Neuronal stem cell (in vitro differentiated cells): ENCODE measurements at regions not wholly inside any gene's neighbourhood (a gene's known extent, or its start where the extent isn't known, plus 50 kb on each side); places are given as distances from the start of the nearest gene placed in this dataset.

Source experiments
- DNase-seq: peaks from one replicate; pipeline ENCODE4 v3.0.0-alpha.2; 2013; ENCODE audit warnings: low spot score
- H2AFZ ChIP-seq: one replicate; pipeline ENCODE4 v1.6.1; 2013; ENCODE audit warnings: mild to moderate bottlenecking, low read length, inconsistent platforms
- H2AK5ac ChIP-seq: 2 replicates; pipeline ENCODE4 v1.6.1; 2013; ENCODE audit warnings: low read depth, mild to moderate bottlenecking, inconsistent platforms, low read length, moderate library complexity, mixed read lengths
- H2BK120ac ChIP-seq: 2 replicates; pipeline ENCODE4 v1.6.1; 2013; ENCODE audit warnings: low read depth, mild to moderate bottlenecking, inconsistent platforms, low read length, moderate library complexity, mixed read lengths
- H2BK12ac ChIP-seq: one replicate; pipeline ENCODE4 v1.6.1; 2013; ENCODE audit warnings: low read length, inconsistent platforms
- H2BK15ac ChIP-seq: 2 replicates; pipeline ENCODE4 v1.6.1; 2013; ENCODE audit warnings: mild to moderate bottlenecking, low read length, inconsistent platforms, mixed read lengths
- H2BK5ac ChIP-seq: one replicate; pipeline ENCODE4 v1.6.1; 2013; ENCODE audit warnings: inconsistent platforms, mild to moderate bottlenecking, low read length, moderate library complexity
- H3K14ac ChIP-seq: one replicate; pipeline ENCODE4 v1.6.1; 2013; ENCODE audit warnings: low read length, inconsistent platforms
- H3K18ac ChIP-seq: 2 replicates; pipeline ENCODE4 v1.6.1; 2013; ENCODE audit warnings: low read length, inconsistent platforms
- H3K23ac ChIP-seq: 2 replicates; pipeline ENCODE4 v1.6.1; 2013; ENCODE audit warnings: low read depth, mild to moderate bottlenecking, mixed read lengths, low read length, inconsistent platforms; ENCODE audit not compliant: poor library complexity
- H3K27ac ChIP-seq: replicated peaks from 3 replicates; pipeline ENCODE4 v1.5.1; 2013; ENCODE audit warnings: low read length, inconsistent platforms
- H3K27me3 ChIP-seq, 3 experiments: 2 replicates each; pipeline ENCODE4 v1.6.1; 2013; ENCODE audit warnings: low read length in 3 of 3, mild to moderate bottlenecking in 2 of 3, inconsistent platforms in 1 of 3, low read depth in 1 of 3, mixed read lengths in 1 of 3, moderate library complexity in 1 of 3; ENCODE audit not compliant: control insufficient read depth in 3 of 3, insufficient read depth in 3 of 3
- H3K36me3 ChIP-seq, 2 donors: replicated peaks in 1 of 2; 2 replicates each; pipeline ENCODE4 v1.6.1; 2013; ENCODE audit warnings: low read length in 2 of 2; ENCODE audit not compliant: control insufficient read depth in 2 of 2, insufficient read depth in 2 of 2
- H3K4ac ChIP-seq: 2 replicates; pipeline ENCODE4 v1.6.1; 2013; ENCODE audit warnings: inconsistent platforms, mild to moderate bottlenecking, low read length, moderate library complexity
- H3K4me1 ChIP-seq, 2 donors: 1 replicate in 1 of 2; 2 replicates in 1 of 2; pipeline ENCODE4 v1.6.1; 2013; ENCODE audit warnings: low read length in 2 of 2, low read depth in 1 of 2; ENCODE audit not compliant: control insufficient read depth in 2 of 2, insufficient read depth in 1 of 2
- H3K4me2 ChIP-seq: one replicate; pipeline ENCODE4 v1.6.1; 2013; ENCODE audit warnings: mild to moderate bottlenecking, low read length, inconsistent platforms; ENCODE audit not compliant: insufficient read depth, poor library complexity, severe bottlenecking
- H3K4me3 ChIP-seq, 2 donors: 2 replicates each; pipeline ENCODE4 v1.5.1; 2013; ENCODE audit warnings: low read length in 2 of 2, mild to moderate bottlenecking in 2 of 2, inconsistent platforms in 1 of 2, moderate library complexity in 1 of 2
- H3K79me1 ChIP-seq: one replicate; pipeline ENCODE4 v1.6.1; 2013; ENCODE audit warnings: low read depth, mild to moderate bottlenecking, inconsistent platforms, low read length, moderate library complexity
- H3K9ac ChIP-seq: one replicate; pipeline ENCODE4 v1.6.1; 2013; ENCODE audit warnings: mild to moderate bottlenecking, low read depth, low read length, inconsistent platforms; ENCODE audit not compliant: poor library complexity
- H3K9me3 ChIP-seq, 2 donors: replicated peaks in 1 of 2; 2 replicates each; pipeline versions ENCODE3 to v1.6.1; 2013; ENCODE audit warnings: low read length in 2 of 2, mild to moderate bottlenecking in 2 of 2, inconsistent platforms in 1 of 2, low read depth in 1 of 2, mixed read lengths in 1 of 2, moderate library complexity in 1 of 2; ENCODE audit not compliant: control insufficient read depth in 2 of 2, insufficient read depth in 1 of 2
- H4K8ac ChIP-seq: one replicate; pipeline ENCODE4 v1.6.1; 2013; ENCODE audit warnings: low read depth, mild to moderate bottlenecking, inconsistent platforms, low read length, moderate library complexity
- H4K91ac ChIP-seq: one replicate; pipeline ENCODE4 v1.6.1; 2013; ENCODE audit warnings: low read length, low read depth, mild to moderate bottlenecking, inconsistent platforms; ENCODE audit not compliant: poor library complexity
- WGBS, 2 donors: extraction: QIAGEN DNeasy Blood & Tissue Kit; methylation state at CpG; one replicate each; pipeline ENCODE4 v1.1.7; 2013; ENCODE audit warnings: missing lambda C conversion rate in 2 of 2, mixed read lengths in 1 of 2; ENCODE audit not compliant: insufficient read length in 2 of 2, insufficient replicate concordance in 1 of 2; ENCODE audit errors: extremely low coverage in 2 of 2; 5-methylcytosine and 5-hydroxymethylcytosine counted together

GRCh38 chr3:34207002-34207401 is 408.6 kb downstream of the PDCD6IP start:
- H4K8ac ChIP-seq, result no peak overlapping the region
- H2BK5ac ChIP-seq, result no peak overlapping the region
- no peak overlapping the region for H2BK120ac ChIP-seq
- no peak overlapping the region for H3K4me2 ChIP-seq
- H2AFZ ChIP-seq, result no peak overlapping the region
- peak; percentile 11 for DNase-seq
- H3K27me3 ChIP-seq, result no peaks in the 10 kb centered on the region
- H3K9me3 ChIP-seq, result no peaks in the 10 kb centered on the region
- H2AK5ac ChIP-seq, result no peak overlapping the region
- H3K18ac ChIP-seq, result no peak overlapping the region
- no peak overlapping the region for H3K23ac ChIP-seq
- no peak overlapping the region for H2BK15ac ChIP-seq
- H3K36me3 ChIP-seq, result no peaks in the 10 kb centered on the region
- no peak overlapping the region for H4K91ac ChIP-seq
- no peak overlapping the region for H3K4ac ChIP-seq
- WGBS, 2 donors, result no CpG with 5 or more reads among the region's 2 CpGs
- H3K4me1 ChIP-seq, result peaks cover 0 to 1% of the 10 kb centered on the region in 2 donors
- no peak overlapping the region for H3K14ac ChIP-seq
- H3K4me3 ChIP-seq, result no peak overlapping the region
- H3K9ac ChIP-seq, result no peak overlapping the region
- H3K79me1 ChIP-seq, result no peaks in the 10 kb centered on the region
- no peak overlapping the region for H2BK12ac ChIP-seq
- H3K27ac ChIP-seq, result no peak overlapping the region

GRCh38 chr3:34207806-34208205 is 409.4 kb downstream of the PDCD6IP start:
- Histone ChIP-seq H3K4me2 (no peak overlapping the region), H3K18ac (no peak overlapping the region), H3K79me1 (no peaks in the 10 kb centered on the region), H4K91ac (no peak overlapping the region), H2BK120ac (no peak overlapping the region), H3K23ac (no peak overlapping the region), H4K8ac (no peak overlapping the region), H3K4me1 (peaks cover 0 to 3% of the 10 kb centered on the region in 2 donors), H2BK15ac (no peak overlapping the region), H3K14ac (no peak overlapping the region), H2AFZ (no peak overlapping the region), H3K4me3 (no peak overlapping the region), H3K36me3 (no peaks in the 10 kb centered on the region), H2AK5ac (no peak overlapping the region), H3K9ac (no peak overlapping the region), H3K27ac (no peak overlapping the region), H3K4ac (no peak overlapping the region), H2BK5ac (no peak overlapping the region), H3K9me3 (no peaks in the 10 kb centered on the region), H2BK12ac (no peak overlapping the region), H3K27me3 (no peaks in the 10 kb centered on the region)
- DNase-seq, result no peak
- no CpG with 5 or more reads among the region's 1 CpG for WGBS, 2 donors

- no peaks in the 10 kb centered on the region for H3K36me3 ChIP-seq
- no peak overlapping the region for H3K4me2 ChIP-seq
- H2BK5ac ChIP-seq, result no peak overlapping the region
- no peaks in the 10 kb centered on the region for H3K79me1 ChIP-seq
- no peak overlapping the region for H2BK12ac ChIP-seq
- no peak overlapping the region for H3K23ac ChIP-seq
- no peak overlapping the region for H2BK120ac ChIP-seq
- no peaks in the 10 kb centered on the region for H3K27me3 ChIP-seq
- H3K4me3 ChIP-seq, result no peak overlapping the region
- WGBS, 2 donors, result no CpG with 5 or more reads among the region's 2 CpGs
- no peak overlapping the region for H2AK5ac ChIP-seq
- DNase-seq, result no peak
- H3K9me3 ChIP-seq, result no peaks in the 10 kb centered on the region
- no peak overlapping the region for H3K9ac ChIP-seq
- no peak overlapping the region for H4K91ac ChIP-seq
- H3K14ac ChIP-seq, result no peak overlapping the region
- no peak overlapping the region for H2BK15ac ChIP-seq
- H3K27ac ChIP-seq, result no peak overlapping the region
- H4K8ac ChIP-seq, result no peak overlapping the region
- H3K4ac ChIP-seq, result no peak overlapping the region
- peaks cover 0 to 5% of the 10 kb centered on the region in 2 donors for H3K4me1 ChIP-seq
- no peak overlapping the region for H3K18ac ChIP-seq
- no peak overlapping the region for H2AFZ ChIP-seq
Observed at GRCh38 chr3:34212175-34212574, 413.7 kb downstream of the PDCD6IP start.

GRCh38 chr3:34212656-34213055 is 414.2 kb downstream of the PDCD6IP start:
- Histone ChIP-seq H3K4me1 (peaks cover 0 to 5% of the 10 kb centered on the region in 2 donors), H3K27ac (no peak overlapping the region), H3K4me2 (no peak overlapping the region), H3K14ac (no peak overlapping the region), H3K27me3 (no peaks in the 10 kb centered on the region), H2BK5ac (no peak overlapping the region), H2BK120ac (no peak overlapping the region), H2AK5ac (no peak overlapping the region), H2AFZ (no peak overlapping the region), H3K9me3 (no peaks in the 10 kb centered on the region), H3K9ac (no peak overlapping the region), H3K23ac (no peak overlapping the region), H3K18ac (no peak overlapping the region), H3K4ac (no peak overlapping the region), H3K4me3 (no peak overlapping the region), H4K91ac (no peak overlapping the region), H3K36me3 (no peaks in the 10 kb centered on the region), H4K8ac (no peak overlapping the region), H3K79me1 (no peaks in the 10 kb centered on the region), H2BK12ac (no peak overlapping the region), H2BK15ac (no peak overlapping the region)
- no CpG with 5 or more reads among the region's 4 CpGs for WGBS, 2 donors
- DNase-seq, result peak; percentile 2
